NCI-H2171 (cell line): ENCODE measurements at regions not wholly inside any gene's neighbourhood (a gene's known extent, or its start where the extent isn't known, plus 50 kb on each side); places are given as distances from the start of the nearest gene placed in this dataset.
"Not testable (repeated sequence)": the region's sequence is repeated elsewhere in the genome, so short reads cannot be mapped to it uniquely, and the experiment has no call there.

Source experiments
- DNase-seq: peaks from one replicate; lab custom pipeline; 2025; lab: John Stamatoyannopoulos, UW

GRCh38 chr5:153372425-153373129 is 117.9 kb upstream of the GRIA1 start:
- DNase-seq: no peak

- no peak for DNase-seq
Observed at GRCh38 chr5:153373130-153373498, 117.4 kb upstream of the GRIA1 start.

GRCh38 chr5:153381630-153382029 is 108.8 kb upstream of the GRIA1 start:
- DNase-seq: not testable (repeated sequence)

- DNase-seq: no peak
Observed at GRCh38 chr5:153390569-153390968, 99.9 kb upstream of the GRIA1 start.

GRCh38 chr5:153399595-153399994 is 90.9 kb upstream of the GRIA1 start:
- no peak for DNase-seq

- DNase-seq: no peak
Observed at GRCh38 chr5:153400931-153401330, 89.5 kb upstream of the GRIA1 start.

- no peak for DNase-seq
Observed at GRCh38 chr5:153402550-153402949, 87.9 kb upstream of the GRIA1 start.

GRCh38 chr5:153403470-153403869 is 87.0 kb upstream of the GRIA1 start:
- DNase-seq: no peak

- DNase-seq: no peak
Observed at GRCh38 chr5:153404747-153405146, 85.7 kb upstream of the GRIA1 start.

- no peak for DNase-seq
Observed at GRCh38 chr5:153421676-153422075, 68.8 kb upstream of the GRIA1 start.

GRCh38 chr5:153425914-153426313 is 64.6 kb upstream of the GRIA1 start:
- no peak for DNase-seq

GRCh38 chr5:153429761-153430380 is 60.6 kb upstream of the GRIA1 start:
- no peak for DNase-seq

GRCh38 chr5:153432583-153432982 is 57.9 kb upstream of the GRIA1 start:
- no peak for DNase-seq

- no peak for DNase-seq
Observed at GRCh38 chr5:153437251-153437650, 53.2 kb upstream of the GRIA1 start.

- DNase-seq: no peak
Observed at GRCh38 chr5:153439130-153439529, 51.3 kb upstream of the GRIA1 start.
